H1 (cell line): ENCODE measurements at regions not wholly inside any gene's neighbourhood (a gene's known extent, or its start where the extent isn't known, plus 50 kb on each side); places are given as distances from the start of the nearest gene placed in this dataset.

Experiments
- CTCF ChIA-PET: fragments of 300-600 bp; sonication (Branson Sonifier 250); formaldehyde crosslinking; loops from one replicate; lab custom pipeline; 2021; ENCODE audit not compliant: partially characterized antibody; lab: Charles Lee
- POLR2A ChIA-PET: fragments of 300-600 bp; sonication (Branson Sonifier 250); formaldehyde crosslinking; loops from one replicate; lab custom pipeline; 2021; ENCODE audit warnings: inconsistent platforms; ENCODE audit not compliant: partially characterized antibody; lab: Charles Lee
- DNase-seq, 2 experiments: peaks; one replicate each; pipeline versions ENCODE4 v3.0.0 to v3.0.0-alpha.2; 2010 to 2022; ENCODE audit warnings: low spot score in 2 of 2, low read depth in 1 of 2, mixed read lengths in 1 of 2
- FAIRE-seq: peaks from 2 replicates; lab custom pipeline; 2011; peaks lifted over from hg19 to GRCh38; lab: Jason Lieb, UNC
- H2AFZ ChIP-seq: 2 replicates; pipeline ENCODE4 v1.8.1; 2012; ENCODE audit warnings: low read length, inconsistent platforms
- H2AK5ac ChIP-seq: 2 replicates; pipeline ENCODE4 v1.6.1; 2013; ENCODE audit warnings: low read depth, low read length
- H2BK120ac ChIP-seq: replicated peaks from 2 replicates; pipeline ENCODE3; 2013; ENCODE audit warnings: low read depth, low read length, inconsistent platforms
- H2BK12ac ChIP-seq: 2 replicates; pipeline ENCODE4 v1.6.1; 2013; ENCODE audit warnings: low read depth, low read length
- H2BK15ac ChIP-seq: 2 replicates; pipeline ENCODE4 v1.6.1; 2013; ENCODE audit warnings: low read length
- H2BK20ac ChIP-seq: 2 replicates; pipeline ENCODE4 v1.6.1; 2013; ENCODE audit warnings: low read length
- H2BK5ac ChIP-seq: 2 replicates; pipeline ENCODE4 v1.6.1; 2013; ENCODE audit warnings: low read depth, low read length
- H3K14ac ChIP-seq: 2 replicates; pipeline ENCODE4 v1.6.1; 2013; ENCODE audit warnings: inconsistent platforms; ENCODE audit not compliant: insufficient read length
- H3K18ac ChIP-seq: 2 replicates; pipeline ENCODE4 v1.6.1; 2013; ENCODE audit warnings: low read length; ENCODE audit errors: extremely low read depth
- H3K23ac ChIP-seq: 2 replicates; pipeline ENCODE4 v1.6.1; 2013; ENCODE audit warnings: inconsistent platforms; ENCODE audit not compliant: insufficient read length
- H3K23me2 ChIP-seq: 2 replicates; pipeline ENCODE4 v1.6.1; 2013; ENCODE audit warnings: low read depth, low read length
- H3K27ac ChIP-seq: 2 replicates; pipeline ENCODE4 v1.6.1; 2011; ENCODE audit warnings: low read depth, low read length, inconsistent platforms
- H3K27me3 ChIP-seq, 4 experiments: replicated peaks in 1 of 4; 1 replicate in 1 of 4; 2 replicates in 3 of 4; pipeline versions ENCODE4 v1.6.1 to v1.8.1; 2011 to 2013; ENCODE audit warnings: low read length in 3 of 4, mild to moderate bottlenecking in 3 of 4, inconsistent platforms in 2 of 4, mixed read lengths in 2 of 4, moderate library complexity in 1 of 4; ENCODE audit not compliant: control insufficient read depth in 3 of 4, insufficient read depth in 3 of 4; ENCODE audit errors: extremely low read depth in 1 of 4
- H3K36me3 ChIP-seq, 4 experiments: 2 replicates each; pipeline versions ENCODE4 v1.6.1 to v1.8.1; 2011 to 2013; ENCODE audit warnings: mild to moderate bottlenecking in 4 of 4, low read length in 3 of 4, moderate library complexity in 2 of 4, control low read depth in 1 of 4, inconsistent platforms in 1 of 4; ENCODE audit not compliant: insufficient read depth in 4 of 4, control insufficient read depth in 2 of 4
- H3K4ac ChIP-seq: replicated peaks from 2 replicates; pipeline ENCODE3; 2013; ENCODE audit warnings: low read length, low read depth, mixed read lengths, inconsistent platforms; ENCODE audit not compliant: insufficient read length
- H3K4me1 ChIP-seq, 4 experiments: replicated peaks in 1 of 4; 1 replicate in 1 of 4; 2 replicates in 3 of 4; pipeline versions ENCODE4 v1.6.1 to v1.8.1; 2011 to 2013; ENCODE audit warnings: low read length in 3 of 4, inconsistent platforms in 2 of 4, mixed read lengths in 1 of 4; ENCODE audit not compliant: insufficient read depth in 4 of 4, control insufficient read depth in 3 of 4
- H3K4me2 ChIP-seq, 2 experiments: 2 replicates each; pipeline versions ENCODE4 v1.6.1 to v1.8.1; 2011 to 2013; ENCODE audit warnings: low read depth in 2 of 2, low read length in 2 of 2, control low read depth in 1 of 2, inconsistent platforms in 1 of 2, mild to moderate bottlenecking in 1 of 2; ENCODE audit not compliant: insufficient read depth in 1 of 2
- H3K4me3 ChIP-seq, 4 experiments: fragments of 200-600, 300-600 bp in 1 of 4; sonication (generic), shearing (Covaris generic), sonication (Bioruptor Twin) in 1 of 4; 2 replicates each; pipeline versions ENCODE4 v1.5.1 to v1.8.1; 2011 to 2016; ENCODE audit warnings: low read length in 4 of 4, low read depth in 3 of 4, control low read depth in 2 of 4, inconsistent platforms in 2 of 4, mild to moderate bottlenecking in 2 of 4, mixed read lengths in 1 of 4, moderate library complexity in 1 of 4; ENCODE audit not compliant: insufficient read depth in 2 of 4; ENCODE audit errors: extremely low read depth in 1 of 4
- H3K56ac ChIP-seq: replicated peaks from 2 replicates; pipeline ENCODE3; 2013; ENCODE audit warnings: low read depth, mild to moderate bottlenecking, mixed read lengths, low read length, inconsistent platforms; ENCODE audit not compliant: insufficient read length
- H3K79me1 ChIP-seq: 2 replicates; pipeline ENCODE4 v1.6.1; 2013; ENCODE audit warnings: low read depth, low read length, control low read depth
- H3K79me2 ChIP-seq, 2 experiments: 2 replicates each; pipeline versions ENCODE4 v1.6.1 to v1.8.1; 2012 to 2013; ENCODE audit warnings: low read length in 2 of 2, mild to moderate bottlenecking in 2 of 2, inconsistent platforms in 1 of 2; ENCODE audit not compliant: insufficient read depth in 2 of 2, control insufficient read depth in 1 of 2
- H3K9ac ChIP-seq, 4 experiments: replicated peaks in 1 of 4; 1 replicate in 1 of 4; 2 replicates in 3 of 4; pipeline versions ENCODE4 v1.6.1 to v1.8.1; 2011 to 2013; ENCODE audit warnings: low read depth in 3 of 4, low read length in 3 of 4, control low read depth in 2 of 4, mild to moderate bottlenecking in 2 of 4, moderate library complexity in 2 of 4, inconsistent platforms in 1 of 4; ENCODE audit errors: extremely low read depth in 1 of 4
- H3K9me3 ChIP-seq, 2 experiments: 2 replicates each; pipeline versions ENCODE4 v1.6.1 to v1.8.1; 2012 to 2013; ENCODE audit warnings: mild to moderate bottlenecking in 2 of 2, moderate library complexity in 2 of 2, control low read depth in 1 of 2, inconsistent platforms in 1 of 2, low read depth in 1 of 2, low read length in 1 of 2, mixed read lengths in 1 of 2; ENCODE audit not compliant: insufficient read depth in 2 of 2
- H4K20me1 ChIP-seq, 2 experiments: replicated peaks in 1 of 2; 2 replicates each; pipeline versions ENCODE3 to v1.8.1; 2011 to 2013; ENCODE audit warnings: inconsistent platforms in 2 of 2, low read length in 2 of 2, mild to moderate bottlenecking in 1 of 2; ENCODE audit not compliant: insufficient read depth in 2 of 2, control insufficient read depth in 1 of 2
- H4K5ac ChIP-seq: 2 replicates; pipeline ENCODE4 v1.6.1; 2013; ENCODE audit warnings: low read length, low read depth, mixed read lengths, inconsistent platforms; ENCODE audit not compliant: insufficient read length
- H4K8ac ChIP-seq: 2 replicates; pipeline ENCODE4 v1.8.0; 2013; ENCODE audit warnings: mild to moderate bottlenecking, moderate library complexity, low read length, inconsistent platforms; ENCODE audit not compliant: insufficient read depth; ENCODE audit errors: extremely low read depth
- H4K91ac ChIP-seq: replicated peaks from 2 replicates; pipeline ENCODE3; 2013; ENCODE audit warnings: low read length, mixed read lengths, inconsistent platforms; ENCODE audit not compliant: insufficient read length
- CTBP2 ChIP-seq: IDR thresholded peaks from 2 replicates; pipeline ENCODE4 v1.7.0; 2011; ENCODE audit warnings: borderline replicate concordance, mild to moderate bottlenecking, moderate library complexity, mixed read lengths, low read length; ENCODE audit not compliant: insufficient read depth, insufficient read length
- EGR1 ChIP-seq: IDR thresholded peaks from 2 replicates; pipeline ENCODE4 v1.6.1; 2011; ENCODE audit warnings: low read depth, low read length, borderline replicate concordance
- KDM4A ChIP-seq: IDR thresholded peaks from one replicate; pipeline ENCODE4 v1.7.1; 2012; ENCODE audit warnings: low read depth, mild to moderate bottlenecking, moderate library complexity, low read length, inconsistent platforms; ENCODE audit not compliant: severe bottlenecking
- MAX ChIP-seq: IDR thresholded peaks from 2 replicates; pipeline ENCODE4 v1.6.1; 2012; ENCODE audit warnings: inconsistent platforms
- TAF1 ChIP-seq: IDR thresholded peaks from 2 replicates; pipeline ENCODE4 v1.6.1; 2011; ENCODE audit warnings: mild to moderate bottlenecking, low read depth, low read length
- WGBS, 2 experiments: shearing (Covaris generic) in 1 of 2; methylation state at CpG; one replicate each; pipeline versions ENCODE4 v1.1.6 to v1.1.7; 2013 to 2015; ENCODE audit warnings: low lambda C conversion rate in 2 of 2, mixed read lengths in 2 of 2, inconsistent platforms in 1 of 2, low coverage in 1 of 2, missing lambda C conversion rate in 1 of 2; ENCODE audit not compliant: insufficient replicate concordance in 2 of 2, insufficient coverage in 1 of 2, insufficient read length in 1 of 2; ENCODE audit errors: extremely low coverage in 1 of 2, missing lambda C conversion rate in 1 of 2; 5-methylcytosine and 5-hydroxymethylcytosine counted together
- TF ChIP-seq, protein P1 (sequence below): IDR thresholded peaks from 2 replicates; pipeline ENCODE4 v1.6.1; 2011; ENCODE audit warnings: low read depth, mild to moderate bottlenecking, low read length; ENCODE audit not compliant: insufficient read depth
- TF ChIP-seq, protein P2 (sequence below): IDR thresholded peaks from 2 replicates; pipeline ENCODE4 v1.6.1; 2012; ENCODE audit warnings: inconsistent platforms

- no peak overlapping the region for H3K4ac ChIP-seq
- H4K20me1 ChIP-seq, result no peaks in the 10 kb centered on the region
- no peak overlapping the region for H3K56ac ChIP-seq
- H2BK20ac ChIP-seq, result no peak overlapping the region
- no peak overlapping the region; the same call in 1 of the 2 replicates for H3K18ac ChIP-seq
- H3K79me2 ChIP-seq, result no peaks in the 10 kb centered on the region
- H4K5ac ChIP-seq, result no peak overlapping the region
- no peak overlapping the region for H2BK120ac ChIP-seq
- TF ChIP-seq CTBP2 (no peak), KDM4A (no peak), TAF1 (0 out of 2 replicates have a peak, but pooled peaks have one; percentile 7), MAX (no peak; the same call in none of the 2 replicates), EGR1 (no peak)
- TF ChIP-seq, protein P1, sequence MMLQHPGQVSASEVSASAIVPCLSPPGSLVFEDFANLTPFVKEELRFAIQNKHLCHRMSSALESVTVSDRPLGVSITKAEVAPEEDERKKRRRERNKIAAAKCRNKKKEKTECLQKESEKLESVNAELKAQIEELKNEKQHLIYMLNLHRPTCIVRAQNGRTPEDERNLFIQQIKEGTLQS, result no peak
- TF ChIP-seq, protein P2, sequence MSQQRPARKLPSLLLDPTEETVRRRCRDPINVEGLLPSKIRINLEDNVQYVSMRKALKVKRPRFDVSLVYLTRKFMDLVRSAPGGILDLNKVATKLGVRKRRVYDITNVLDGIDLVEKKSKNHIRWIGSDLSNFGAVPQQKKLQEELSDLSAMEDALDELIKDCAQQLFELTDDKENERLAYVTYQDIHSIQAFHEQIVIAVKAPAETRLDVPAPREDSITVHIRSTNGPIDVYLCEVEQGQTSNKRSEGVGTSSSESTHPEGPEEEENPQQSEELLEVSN, result peak; percentile 48
- FAIRE-seq, result no peak
- peaks cover 8 to 41% (median 29%) of the 10 kb centered on the region in 4 experiments for H3K27me3 ChIP-seq
- no peak overlapping the region for H3K14ac ChIP-seq
- H2AK5ac ChIP-seq, result no peak overlapping the region
- H2BK5ac ChIP-seq, result no peak overlapping the region
- H2BK15ac ChIP-seq, result no peak overlapping the region
- no peaks in the 10 kb centered on the region for H3K9me3 ChIP-seq
- H4K91ac ChIP-seq, result no peak overlapping the region
- H3K23ac ChIP-seq, result no peak overlapping the region
- H3K4me2 ChIP-seq, result peak overlapping the region; percentile 47 to 66
- WGBS, 2 experiments, result 17% methylated on average over 25 of the region's 36 CpGs; no CpG with 5 or more reads in 1 of the 2 experiments
- peak overlapping the region in 1 of 4 experiments; percentile 53; a peak in 2 of 8 replicates for H3K4me3 ChIP-seq
- H3K23me2 ChIP-seq, result no peaks in the 10 kb centered on the region; the same call in 1 of the 2 replicates
- H2BK12ac ChIP-seq, result no peak overlapping the region
- H4K8ac ChIP-seq, result peak overlapping the region; percentile 35; the same call in 1 of the 2 replicates
- no peaks in the 10 kb centered on the region for H3K36me3 ChIP-seq
- no peak overlapping the region for H3K9ac ChIP-seq
- ChIA-PET CTCF (interaction anchor here (0.6 to 5.4 kb wide), 6 partner anchors 14 to 235 kb away, joined by 3 to 30 read pairs (median 4); no protein-coding TSS in a partner anchor), POLR2A (interaction anchor here (0.5 to 1.8 kb wide), 7 partner anchors 13 to 343 kb away, joined by 3 to 6 read pairs (median 4); partner anchors contain the start of genes ATF3 and FLVCR1)
- no peak overlapping the region for H3K27ac ChIP-seq
- peak in 1 of 2 experiments; percentile 71 for DNase-seq
- H3K4me1 ChIP-seq, result peaks cover 1 to 11% (median 7%) of the 10 kb centered on the region in 4 experiments
- H2AFZ ChIP-seq, result no peak overlapping the region; the same call in 1 of the 2 replicates
- no peaks in the 10 kb centered on the region for H3K79me1 ChIP-seq
Observed at GRCh38 chr1:212514782-212515181, 82.1 kb downstream of the NENF start.
